ENCODE measurements at regions not wholly inside any gene's neighbourhood (a gene's known extent, or its start where the extent isn't known, plus 50 kb on each side); places are given as distances from the start of the nearest gene placed in this dataset.

GRCh38 chr13:97648881-97649224 is 214.9 kb downstream of the RAP2A start:
- TF ChIP-seq EZH2 (IDR thresholded peaks at IDR 0.05; ENCODE audit: insufficient read depth, poor library complexity, severe bottlenecking) (no peak), EZH2phosphoT487 (IDR thresholded peaks at IDR 0.05; ENCODE audit: insufficient read depth, low read depth) (no peak)
